A549 (cell line): ENCODE measurements at regions not wholly inside any gene's neighbourhood (a gene's known extent, or its start where the extent isn't known, plus 50 kb on each side); places are given as distances from the start of the nearest gene placed in this dataset.
"Not testable (repeated sequence)": the region's sequence is repeated elsewhere in the genome, so short reads cannot be mapped to it uniquely, and the experiment has no call there.

Experiments used
- ATAC-seq, 2 experiments: fragments of 200-7000 bp in 1 of 2; fragments of >200 bp in 1 of 2; cut with Nextera tagmentation in 1 of 2; cut with Tn5 transposase in 1 of 2; 3 replicates each; pipeline versions ENCODE4 v1.8.0 to v1.9.1; 2018 to 2020; ENCODE audit warnings: mild to moderate bottlenecking in 1 of 2, moderate library complexity in 1 of 2
- CTCF ChIA-PET: fragments of 300-600 bp; sonication (Branson Sonifier 250); formaldehyde crosslinking; extraction: SDS; loops from one replicate; lab custom pipeline; 2021; ENCODE audit warnings: antibody characterized with exemption, inconsistent platforms; lab: Yijun Ruan, JAX
- POLR2A ChIA-PET: fragments of 350-600 bp; formaldehyde crosslinking; extraction: SDS; loops from one replicate; lab custom pipeline; 2021; ENCODE audit warnings: antibody characterized with exemption, inconsistent platforms; lab: Yijun Ruan, JAX
- DNase-seq, 2 experiments: peaks; one replicate each; pipeline versions ENCODE4 v3.0.0 to v3.0.0-alpha.2; 2011 to 2016; ENCODE audit warnings: low read depth in 1 of 2, low spot score in 1 of 2
- FAIRE-seq: peaks from 2 replicates; lab custom pipeline; 2011; peaks lifted over from hg19 to GRCh38; lab: Jason Lieb, UNC
- H3K27ac ChIP-seq, 2 experiments: fragments of >200 bp; sonication (Bioruptor Twin); formaldehyde crosslinking; 3 replicates each; pipeline ENCODE4 v1.5.1; 2016 to 2017
- H3K4me1 ChIP-seq: fragments of >200 bp; sonication (Bioruptor Twin); formaldehyde crosslinking; 3 replicates; pipeline ENCODE4 v1.6.1; 2016
- H3K4me2 ChIP-seq: fragments of >200 bp; sonication (Bioruptor Twin); formaldehyde crosslinking; 3 replicates; pipeline ENCODE4 v1.6.1; 2016
- H3K4me3 ChIP-seq: fragments of >200 bp; sonication (Bioruptor Twin); formaldehyde crosslinking; 3 replicates; pipeline ENCODE4 v1.5.1; 2016
- H3K9me3 ChIP-seq: fragments of >200 bp; sonication (Bioruptor Twin); formaldehyde crosslinking; 3 replicates; pipeline ENCODE4 v1.6.1; 2016
- EP300 ChIP-seq, 2 experiments: fragments of >200 bp; sonication (Bioruptor Twin); formaldehyde crosslinking; IDR thresholded peaks; 2 replicates in 1 of 2; 3 replicates in 1 of 2; pipeline ENCODE4 v1.6.1; 2016 to 2017
- ESRRA ChIP-seq: fragments of 150-350 bp; IDR thresholded peaks from 2 replicates; pipeline ENCODE4 v1.6.1; 2014; ENCODE audit warnings: mild to moderate bottlenecking, low read length, borderline replicate concordance
- FOXS1 ChIP-seq: fragments of 250-450 bp; sonication (Bioruptor Pico); IDR thresholded peaks from 2 replicates; pipeline ENCODE4 v1.5.0; 2020; ENCODE audit warnings: mild to moderate bottlenecking, moderate library complexity
- HDAC2 ChIP-seq: fragments of 200-600 bp; sonication (generic); IDR thresholded peaks from 2 replicates; pipeline ENCODE4 v1.6.1; 2016
- JUN ChIP-seq, 2 experiments: fragments of >200 bp; sonication (Bioruptor Twin); formaldehyde crosslinking; IDR thresholded peaks; 2 replicates in 1 of 2; 3 replicates in 1 of 2; pipeline ENCODE4 v1.6.1; 2016 to 2017
- MAFK ChIP-seq: fragments of 450-650 bp; IDR thresholded peaks from 2 replicates; pipeline ENCODE4 v1.6.1; 2014; ENCODE audit not compliant: partially characterized antibody
- MAZ ChIP-seq: fragments of 150-350 bp; IDR thresholded peaks from 2 replicates; pipeline ENCODE4 v1.6.1; 2014; ENCODE audit warnings: antibody characterized with exemption, low read depth, low read length, borderline replicate concordance
- MYC ChIP-seq: IDR thresholded peaks from 2 replicates; pipeline ENCODE4 v1.6.1; 2012; ENCODE audit warnings: mild to moderate bottlenecking, inconsistent platforms, low read length, improper control_type of control experiment, borderline replicate concordance
- RCOR1 ChIP-seq: fragments of 150-350 bp; IDR thresholded peaks from 2 replicates; pipeline ENCODE4 v1.6.1; 2014; ENCODE audit warnings: antibody characterized with exemption, low read length, low read depth
- SREBF2 ChIP-seq: fragments of 450-650 bp; IDR thresholded peaks from 2 replicates; pipeline ENCODE4 v1.6.1; 2014; ENCODE audit warnings: mild to moderate bottlenecking, moderate library complexity
- ZFP36 ChIP-seq: fragments of 450-650 bp; IDR thresholded peaks from 2 replicates; pipeline ENCODE4 v1.6.1; 2014; ENCODE audit warnings: borderline replicate concordance; ENCODE audit not compliant: partially characterized antibody
- ZNF302 ChIP-seq: fragments of 250-450 bp; sonication (Bioruptor Pico); IDR thresholded peaks from 2 replicates; pipeline ENCODE4 v1.9.0; 2021; ENCODE audit warnings: inconsistent platforms, mild to moderate bottlenecking, moderate library complexity
- ZSCAN20 ChIP-seq: fragments of 250-450 bp; sonication (Bioruptor Pico); IDR thresholded peaks from 2 replicates; pipeline ENCODE4 v1.8.0; 2022; ENCODE audit warnings: mild to moderate bottlenecking, moderate library complexity
- WGBS: methylation state at CpG from one replicate; pipeline ENCODE4 v1.1.6; 2017; ENCODE audit errors: missing lambda C conversion rate; 5-methylcytosine and 5-hydroxymethylcytosine counted together
- TF ChIP-seq, protein P1 (sequence below): fragments of 450-650 bp; IDR thresholded peaks from 2 replicates; pipeline ENCODE4 v1.6.1; 2014; ENCODE audit warnings: antibody characterized with exemption
- TF ChIP-seq, protein P2 (sequence below): IDR thresholded peaks from 2 replicates; pipeline ENCODE4 v1.6.1; 2012; ENCODE audit warnings: low read depth, borderline replicate concordance
- TF ChIP-seq, protein P3 (sequence below): fragments of 250-450 bp; sonication (Bioruptor Pico); IDR thresholded peaks from 2 replicates; pipeline ENCODE4 v1.5.0; 2020; ENCODE audit warnings: low read depth, mild to moderate bottlenecking, moderate library complexity

DNA sequence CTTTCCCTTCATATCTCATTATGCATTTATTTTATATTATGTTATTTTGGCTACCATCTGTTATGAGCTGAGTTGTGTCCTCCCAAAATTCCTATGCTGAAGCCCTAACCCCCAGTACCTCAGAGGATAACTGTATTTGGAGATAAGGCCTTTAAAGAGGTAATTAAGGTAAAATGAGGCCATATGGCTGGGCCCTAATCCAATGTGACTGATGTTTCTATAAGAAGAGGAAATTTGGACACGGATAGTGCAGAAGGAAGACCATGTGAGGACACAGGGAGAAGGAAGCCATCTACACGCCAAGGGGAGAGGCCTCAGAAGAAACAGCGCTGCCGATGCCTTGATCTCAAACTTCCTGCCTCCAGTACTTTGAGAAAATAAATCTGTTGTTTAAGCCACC is 557.7 kb upstream of the CDH5 start:
- no peak for FAIRE-seq
- H3K4me3 ChIP-seq: no peak overlapping the region
- WGBS: 29% methylated on average over 4 of the region's 4 CpGs
- TF ChIP-seq RCOR1: no peak
- TF ChIP-seq ZNF302 (CRISPR knock-in tag): no peak
- TF ChIP-seq MYC: no peak
- TF ChIP-seq ZFP36: no peak
- no peak for TF ChIP-seq FOXS1 (CRISPR knock-in tag)
- no peak for TF ChIP-seq HDAC2
- no peak for TF ChIP-seq ZSCAN20 (CRISPR knock-in tag)
- TF ChIP-seq EP300 (IDR thresholded peaks at IDR 0.05): no peak
- TF ChIP-seq, protein P1, sequence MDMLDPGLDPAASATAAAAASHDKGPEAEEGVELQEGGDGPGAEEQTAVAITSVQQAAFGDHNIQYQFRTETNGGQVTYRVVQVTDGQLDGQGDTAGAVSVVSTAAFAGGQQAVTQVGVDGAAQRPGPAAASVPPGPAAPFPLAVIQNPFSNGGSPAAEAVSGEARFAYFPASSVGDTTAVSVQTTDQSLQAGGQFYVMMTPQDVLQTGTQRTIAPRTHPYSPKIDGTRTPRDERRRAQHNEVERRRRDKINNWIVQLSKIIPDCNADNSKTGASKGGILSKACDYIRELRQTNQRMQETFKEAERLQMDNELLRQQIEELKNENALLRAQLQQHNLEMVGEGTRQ: no peak
- TF ChIP-seq ESRRA: no peak
- TF ChIP-seq SREBF2: no peak
- TF ChIP-seq JUN (IDR thresholded peaks at IDR 0.05): no peak
- TF ChIP-seq MAZ: no peak
- TF ChIP-seq, protein P2, sequence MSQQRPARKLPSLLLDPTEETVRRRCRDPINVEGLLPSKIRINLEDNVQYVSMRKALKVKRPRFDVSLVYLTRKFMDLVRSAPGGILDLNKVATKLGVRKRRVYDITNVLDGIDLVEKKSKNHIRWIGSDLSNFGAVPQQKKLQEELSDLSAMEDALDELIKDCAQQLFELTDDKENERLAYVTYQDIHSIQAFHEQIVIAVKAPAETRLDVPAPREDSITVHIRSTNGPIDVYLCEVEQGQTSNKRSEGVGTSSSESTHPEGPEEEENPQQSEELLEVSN: no peak
- TF ChIP-seq, all 56 proteins: peak for 0
- DNase-seq (no peak), ATAC-seq (no peak)
- Histone ChIP-seq H3K4me2 (no peak overlapping the region), H3K9me3 (no peaks in the 10 kb centered on the region), H3K27ac (no peak overlapping the region), H3K4me1 (no peaks in the 10 kb centered on the region)
- ChIA-PET POLR2A (no interaction called here), CTCF (no interaction called here)

DNA sequence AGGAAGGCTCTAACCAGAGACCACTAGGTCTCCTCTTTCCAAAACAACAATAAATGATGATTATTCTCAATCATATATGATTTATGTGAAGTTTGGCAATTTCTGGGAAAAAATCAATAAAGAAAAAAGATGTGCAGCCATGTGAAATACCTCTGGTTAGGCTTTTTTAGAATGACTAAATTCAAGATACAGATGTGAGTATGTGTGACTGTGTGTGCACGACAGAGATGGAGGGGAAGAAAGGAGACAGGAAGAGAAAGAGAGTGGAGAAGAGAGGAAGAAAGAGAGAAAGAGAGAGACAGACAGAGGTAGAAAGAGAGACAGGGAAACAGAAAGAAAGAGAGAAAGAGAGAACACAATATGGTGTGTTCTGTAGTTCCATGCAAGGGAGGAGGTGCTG is 558.6 kb upstream of the CDH5 start:
- ChIA-PET POLR2A (no interaction called here), CTCF (no interaction called here)
- Histone ChIP-seq H3K4me2 (no peak overlapping the region), H3K9me3 (no peaks in the 10 kb centered on the region), H3K4me1 (no peaks in the 10 kb centered on the region), H3K27ac (no peak overlapping the region), H3K4me3 (no peak overlapping the region)
- ATAC-seq (no peak), FAIRE-seq (no peak), DNase-seq (no peak)
- TF ChIP-seq ZFP36: no peak
- TF ChIP-seq MAFK: no peak
- TF ChIP-seq, protein P3, sequence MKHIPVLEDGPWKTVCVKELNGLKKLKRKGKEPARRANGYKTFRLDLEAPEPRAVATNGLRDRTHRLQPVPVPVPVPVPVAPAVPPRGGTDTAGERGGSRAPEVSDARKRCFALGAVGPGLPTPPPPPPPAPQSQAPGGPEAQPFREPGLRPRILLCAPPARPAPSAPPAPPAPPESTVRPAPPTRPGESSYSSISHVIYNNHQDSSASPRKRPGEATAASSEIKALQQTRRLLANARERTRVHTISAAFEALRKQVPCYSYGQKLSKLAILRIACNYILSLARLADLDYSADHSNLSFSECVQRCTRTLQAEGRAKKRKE (CRISPR knock-in tag): no peak
- whole genome bisulfite sequencing: 0% methylated on average over 1 of the region's 1 CpG

DNA sequence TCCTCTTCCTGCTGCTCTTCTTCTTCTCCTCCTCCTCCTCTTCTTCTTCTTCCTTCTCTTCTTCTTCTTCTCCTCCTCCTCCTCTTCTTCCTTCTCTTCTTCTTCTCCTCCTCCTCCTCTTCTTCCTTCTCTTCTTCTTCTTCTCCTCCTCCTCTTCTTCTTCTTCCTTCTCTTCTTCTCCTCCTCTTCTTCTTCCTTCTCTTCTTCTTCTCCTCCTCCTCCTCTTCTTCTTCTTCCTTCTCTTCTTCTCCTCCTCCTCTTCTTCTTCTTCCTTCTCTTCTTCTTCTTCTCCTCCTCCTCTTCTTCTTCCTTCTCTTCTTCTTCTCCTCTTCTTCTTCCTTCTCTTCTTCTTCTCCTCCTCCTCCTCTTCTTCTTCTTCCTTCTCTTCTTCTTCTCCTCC is 560.8 kb upstream of the CDH5 start:
- CTCF ChIA-PET, H3K4me2 ChIP-seq, POLR2A ChIA-PET, H3K4me1 ChIP-seq, ATAC-seq, FAIRE-seq, H3K27ac ChIP-seq, H3K9me3 ChIP-seq, H3K4me3 ChIP-seq, DNase-seq: not testable (repeated sequence)

DNA sequence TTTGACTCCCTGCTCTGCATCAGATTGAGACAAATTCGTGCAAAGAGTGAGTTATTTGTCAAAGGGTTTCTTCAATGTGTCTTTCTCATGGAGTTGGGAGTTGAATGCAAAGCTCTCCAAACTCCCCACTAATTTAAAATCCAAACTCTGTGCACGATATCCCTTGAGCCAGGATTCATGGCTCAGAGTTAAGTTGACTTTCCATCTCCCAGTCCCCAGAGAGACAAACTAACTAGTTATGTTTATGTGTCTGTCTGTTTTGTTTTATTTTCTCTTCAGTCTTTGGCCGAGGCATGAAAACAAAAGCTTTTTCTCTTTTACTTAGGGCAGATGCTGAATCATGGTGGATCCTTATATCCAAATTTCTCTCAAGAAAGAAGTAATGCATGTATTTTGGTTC is 570.0 kb upstream of the CDH5 start:
- Histone ChIP-seq H3K9me3 (no peaks in the 10 kb centered on the region), H3K4me2 (no peak overlapping the region), H3K4me1 (no peaks in the 10 kb centered on the region), H3K4me3 (no peak overlapping the region), H3K27ac (no peak overlapping the region)
- ATAC-seq (no peak), DNase-seq (no peak), FAIRE-seq (no peak)
- WGBS: under 1% methylated on average over 3 of the region's 3 CpGs
- ChIA-PET POLR2A (no interaction called here), CTCF (no interaction called here)
- TF ChIP-seq, protein P1: no peak
- no peak for TF ChIP-seq JUN (IDR thresholded peaks at IDR 0.05)
